Activated T-helper 2 cell treated with anti-CD3 and anti-CD28 coated beads, Interferon-gamma antibody, Interleukin-2, Interleukin-4, amounts not matched to agents 10 μg/mL and 5 μg/mL and 100 μg/mL, durations not matched to agents 14 hours and 24 hours and 36 hours (primary cell): ENCODE measurements at regions not wholly inside any gene's neighbourhood (a gene's known extent, or its start where the extent isn't known, plus 50 kb on each side); places are given as distances from the start of the nearest gene placed in this dataset.

Experiments used
- DNase-seq: peaks from one replicate; pipeline ENCODE4 v3.0.0; 2021; ENCODE audit warnings: low spot score
- H3K27ac Mint-ChIP-seq: one replicate; pipeline ENCODE4 v1.8.0; 2021; ENCODE audit warnings: mixed read lengths
- H3K27me3 Mint-ChIP-seq: one replicate; pipeline ENCODE4 v1.8.0; 2021; ENCODE audit warnings: low read depth, mixed read lengths
- H3K36me3 Mint-ChIP-seq: one replicate; pipeline ENCODE4 v1.8.0; 2021; ENCODE audit warnings: low read depth, mixed read lengths
- H3K4me1 Mint-ChIP-seq: one replicate; pipeline ENCODE4 v1.8.0; 2021; ENCODE audit warnings: low read depth, mixed read lengths
- H3K4me3 Mint-ChIP-seq: one replicate; pipeline ENCODE4 v1.8.0; 2021; ENCODE audit warnings: low read depth, mild to moderate bottlenecking, moderate library complexity, mixed read lengths
- H3K9me3 Mint-ChIP-seq: one replicate; pipeline ENCODE4 v1.8.0; 2021; ENCODE audit warnings: mixed read lengths
- intact Hi-C: fragments of 100-400 bp; cut with micrococcal nuclease; formaldehyde crosslinking; loops from one replicate; pipeline ENCODE4 v1.15.1; 2023

- peaks cover 21% of the 10 kb centered on the region for H3K4me1 Mint-ChIP-seq
- peaks cover 13% of the 10 kb centered on the region for H3K9me3 Mint-ChIP-seq
- H3K27ac Mint-ChIP-seq, result peak overlapping the region; percentile 80
- H3K4me3 Mint-ChIP-seq, result no peak overlapping the region
- no peaks in the 10 kb centered on the region for H3K27me3 Mint-ChIP-seq
- peak; percentile 19 for DNase-seq
- H3K36me3 Mint-ChIP-seq, result peaks cover 4% of the 10 kb centered on the region
- intact Hi-C loops, result loop anchor here (2.0 to 10.0 kb wide), 3 partner anchors 39 to 365 kb away; partner anchors contain the start of gene SNCA
These were observed 162.4 kb upstream of the GPRIN3 start for GRCh38 chr4:89469930-89470375.

GRCh38 chr4:89469516-89469915 is 161.9 kb upstream of the GPRIN3 start:
- Mint-ChIP-seq H3K36me3 (peaks cover 4% of the 10 kb centered on the region), H3K27ac (peak overlapping the region; percentile 80), H3K9me3 (peaks cover 13% of the 10 kb centered on the region), H3K27me3 (no peaks in the 10 kb centered on the region), H3K4me1 (peaks cover 21% of the 10 kb centered on the region), H3K4me3 (no peak overlapping the region)
- DNase-seq, result no peak
- intact Hi-C loops, result no loop called here

- H3K4me1 Mint-ChIP-seq, result peaks cover 21% of the 10 kb centered on the region
- no peaks in the 10 kb centered on the region for H3K27me3 Mint-ChIP-seq
- no peak overlapping the region for H3K4me3 Mint-ChIP-seq
- H3K36me3 Mint-ChIP-seq, result peaks cover 4% of the 10 kb centered on the region
- intact Hi-C loops, result no loop called here
- no peak for DNase-seq
- H3K27ac Mint-ChIP-seq, result no peak overlapping the region
- peaks cover 13% of the 10 kb centered on the region for H3K9me3 Mint-ChIP-seq
These were observed 161.0 kb upstream of the GPRIN3 start for GRCh38 chr4:89468602-89469001.

- no peak overlapping the region for H3K27ac Mint-ChIP-seq
- H3K4me3 Mint-ChIP-seq, result no peak overlapping the region
- H3K27me3 Mint-ChIP-seq, result no peaks in the 10 kb centered on the region
- peaks cover 1% of the 10 kb centered on the region for H3K36me3 Mint-ChIP-seq
- DNase-seq, result no peak
- intact Hi-C loops, result no loop called here
- H3K4me1 Mint-ChIP-seq, result peaks cover under 1% of the 10 kb centered on the region
- H3K9me3 Mint-ChIP-seq, result peaks cover under 1% of the 10 kb centered on the region
These were observed 155.7 kb upstream of the GPRIN3 start for GRCh38 chr4:89463341-89463740.

- Mint-ChIP-seq H3K4me3 (no peak overlapping the region), H3K4me1 (no peaks in the 10 kb centered on the region), H3K36me3 (no peaks in the 10 kb centered on the region), H3K9me3 (peaks cover 35% of the 10 kb centered on the region), H3K27me3 (no peaks in the 10 kb centered on the region), H3K27ac (no peak overlapping the region)
- intact Hi-C loops, result no loop called here
- DNase-seq, result no peak
These were observed 139.9 kb upstream of the GPRIN3 start for GRCh38 chr4:89447543-89447942.

GRCh38 chr4:89446193-89446592 is 138.6 kb upstream of the GPRIN3 start:
- Mint-ChIP-seq H3K27me3 (no peaks in the 10 kb centered on the region), H3K36me3 (no peaks in the 10 kb centered on the region), H3K9me3 (peaks cover 35% of the 10 kb centered on the region), H3K27ac (no peak overlapping the region), H3K4me3 (no peak overlapping the region), H3K4me1 (no peaks in the 10 kb centered on the region)
- no peak for DNase-seq
- intact Hi-C loops, result no loop called here

GRCh38 chr4:89439533-89439932 is 131.9 kb upstream of the GPRIN3 start:
- Mint-ChIP-seq H3K27me3 (peaks cover 3% of the 10 kb centered on the region), H3K4me3 (no peak overlapping the region), H3K27ac (no peak overlapping the region), H3K36me3 (no peaks in the 10 kb centered on the region), H3K9me3 (peaks cover 6% of the 10 kb centered on the region), H3K4me1 (peaks cover 15% of the 10 kb centered on the region)
- intact Hi-C loops, result loop anchor here (2.0 kb wide), 1 partner anchor 461 kb away; no protein-coding TSS in a partner anchor
- no peak for DNase-seq

GRCh38 chr4:89438102-89438831 is 130.7 kb upstream of the GPRIN3 start:
- H3K27ac Mint-ChIP-seq, result peak overlapping the region; percentile 45
- H3K4me1 Mint-ChIP-seq, result peaks cover 21% of the 10 kb centered on the region
- H3K27me3 Mint-ChIP-seq, result peaks cover 3% of the 10 kb centered on the region
- intact Hi-C loops, result loop anchor here (1.0 to 2.0 kb wide), 2 partner anchors 211 to 463 kb away; no protein-coding TSS in a partner anchor
- peak; percentile 34 for DNase-seq
- H3K4me3 Mint-ChIP-seq, result no peak overlapping the region
- no peaks in the 10 kb centered on the region for H3K9me3 Mint-ChIP-seq
- no peaks in the 10 kb centered on the region for H3K36me3 Mint-ChIP-seq

- H3K4me3 Mint-ChIP-seq, result no peak overlapping the region
- intact Hi-C loops, result loop anchor here (1.0 to 5.0 kb wide), 5 partner anchors 132 to 323 kb away; partner anchors contain the start of gene TIGD2
- no peaks in the 10 kb centered on the region for H3K36me3 Mint-ChIP-seq
- DNase-seq, result no peak
- H3K9me3 Mint-ChIP-seq, result no peaks in the 10 kb centered on the region
- H3K4me1 Mint-ChIP-seq, result peaks cover 17% of the 10 kb centered on the region
- H3K27me3 Mint-ChIP-seq, result peaks cover 3% of the 10 kb centered on the region
- no peak overlapping the region for H3K27ac Mint-ChIP-seq
These were observed 126.9 kb upstream of the GPRIN3 start for GRCh38 chr4:89434364-89434988.

GRCh38 chr4:89427782-89428181 is 120.2 kb upstream of the GPRIN3 start:
- no peak for DNase-seq
- H3K27ac Mint-ChIP-seq, result no peak overlapping the region
- H3K27me3 Mint-ChIP-seq, result peaks cover 2% of the 10 kb centered on the region
- intact Hi-C loops, result no loop called here
- no peaks in the 10 kb centered on the region for H3K4me1 Mint-ChIP-seq
- H3K36me3 Mint-ChIP-seq, result no peaks in the 10 kb centered on the region
- H3K4me3 Mint-ChIP-seq, result no peak overlapping the region
- peaks cover 6% of the 10 kb centered on the region for H3K9me3 Mint-ChIP-seq

- H3K27me3 Mint-ChIP-seq, result peaks cover 2% of the 10 kb centered on the region
- peaks cover 4% of the 10 kb centered on the region for H3K4me1 Mint-ChIP-seq
- intact Hi-C loops, result no loop called here
- no peak for DNase-seq
- H3K4me3 Mint-ChIP-seq, result no peak overlapping the region
- no peaks in the 10 kb centered on the region for H3K36me3 Mint-ChIP-seq
- H3K27ac Mint-ChIP-seq, result no peak overlapping the region
- H3K9me3 Mint-ChIP-seq, result peaks cover 6% of the 10 kb centered on the region
These were observed 117.4 kb upstream of the GPRIN3 start for GRCh38 chr4:89425023-89425422.

- Mint-ChIP-seq H3K27me3 (peaks cover 2% of the 10 kb centered on the region), H3K9me3 (peaks cover 6% of the 10 kb centered on the region), H3K27ac (no peak overlapping the region), H3K4me3 (no peak overlapping the region), H3K4me1 (peaks cover 4% of the 10 kb centered on the region), H3K36me3 (no peaks in the 10 kb centered on the region)
- DNase-seq, result no peak
- intact Hi-C loops, result no loop called here
These were observed 114.9 kb upstream of the GPRIN3 start for GRCh38 chr4:89422441-89422990.

GRCh38 chr4:89420507-89420906 is 112.9 kb upstream of the GPRIN3 start:
- no peak overlapping the region for H3K4me3 Mint-ChIP-seq
- H3K27ac Mint-ChIP-seq, result no peak overlapping the region
- H3K4me1 Mint-ChIP-seq, result peaks cover 4% of the 10 kb centered on the region
- H3K36me3 Mint-ChIP-seq, result no peaks in the 10 kb centered on the region
- no peak for DNase-seq
- intact Hi-C loops, result no loop called here
- no peaks in the 10 kb centered on the region for H3K9me3 Mint-ChIP-seq
- peaks cover 2% of the 10 kb centered on the region for H3K27me3 Mint-ChIP-seq
